HG02970 (cell line): ENCODE measurements at regions not wholly inside any gene's neighbourhood (a gene's known extent, or its start where the extent isn't known, plus 50 kb on each side); places are given as distances from the start of the nearest gene placed in this dataset.

ENCODE experiments used
- ATAC-seq: cut with Tn5 transposase; IDR thresholded peaks from one replicate; pipeline ENCODE4 v1.9.1; 2021; ENCODE audit warnings: mild to moderate bottlenecking, moderate library complexity, moderate number of reproducible peaks; ENCODE audit not compliant: unreplicated experiment, low FRiP score

- no peak for ATAC-seq
Measured at GRCh38 chr2:222071911-222072310, 226.9 kb downstream of the PAX3 start.

- no peak for ATAC-seq
Measured at GRCh38 chr2:222064286-222064685, 234.5 kb downstream of the PAX3 start.

- ATAC-seq: no peak
Measured at GRCh38 chr2:222058819-222059445, 239.9 kb downstream of the PAX3 start.

GRCh38 chr2:222057347-222058073 is 241.3 kb downstream of the PAX3 start:
- ATAC-seq: no peak

- ATAC-seq: no peak
Measured at GRCh38 chr2:222055328-222055727, 243.5 kb downstream of the PAX3 start.

- no peak for ATAC-seq
Measured at GRCh38 chr2:222054813-222055212, 244.0 kb downstream of the PAX3 start.

GRCh38 chr2:222052934-222053367 is 245.8 kb downstream of the PAX3 start:
- no peak for ATAC-seq

- ATAC-seq: no peak
Measured at GRCh38 chr2:222050981-222051380, 247.8 kb downstream of the PAX3 start.

GRCh38 chr2:222049946-222050345 is 248.9 kb downstream of the PAX3 start:
- no peak for ATAC-seq

- ATAC-seq: no peak
Measured at GRCh38 chr2:222043897-222044296, 254.9 kb downstream of the PAX3 start.

GRCh38 chr2:222042666-222043065 is 256.1 kb downstream of the PAX3 start:
- no peak for ATAC-seq

- ATAC-seq: no peak
Measured at GRCh38 chr2:222040333-222040732, 258.5 kb downstream of the PAX3 start.

- no peak for ATAC-seq
Measured at GRCh38 chr2:222039821-222040220, 259.0 kb downstream of the PAX3 start.

GRCh38 chr2:222038067-222038802 is 260.6 kb downstream of the PAX3 start:
- no peak for ATAC-seq

GRCh38 chr2:222037211-222037610 is 261.6 kb downstream of the PAX3 start:
- ATAC-seq: no peak

GRCh38 chr2:222034058-222034457 is 264.7 kb downstream of the PAX3 start:
- ATAC-seq: no peak

GRCh38 chr2:222033541-222033940 is 265.3 kb downstream of the PAX3 start:
- ATAC-seq: no peak

- no peak for ATAC-seq
Measured at GRCh38 chr2:222025881-222026271, 272.9 kb downstream of the PAX3 start.

- no peak for ATAC-seq
Measured at GRCh38 chr2:222024932-222025880, 273.6 kb downstream of the PAX3 start.

GRCh38 chr2:222017252-222017850 is 281.4 kb downstream of the PAX3 start:
- ATAC-seq: no peak
